NT2/D1 (cell line): ENCODE measurements at regions not wholly inside any gene's neighbourhood (a gene's known extent, or its start where the extent isn't known, plus 50 kb on each side); places are given as distances from the start of the nearest gene placed in this dataset.

ENCODE experiments used
- YY1 ChIP-seq: IDR thresholded peaks from 2 replicates; pipeline ENCODE4 v1.6.1; 2011; ENCODE audit not compliant: insufficient read length, insufficient read depth
- ZNF274 ChIP-seq: IDR thresholded peaks from 2 replicates; pipeline ENCODE4 v1.6.1; 2011; ENCODE audit warnings: mild to moderate bottlenecking, low read depth, low read length

DNA sequence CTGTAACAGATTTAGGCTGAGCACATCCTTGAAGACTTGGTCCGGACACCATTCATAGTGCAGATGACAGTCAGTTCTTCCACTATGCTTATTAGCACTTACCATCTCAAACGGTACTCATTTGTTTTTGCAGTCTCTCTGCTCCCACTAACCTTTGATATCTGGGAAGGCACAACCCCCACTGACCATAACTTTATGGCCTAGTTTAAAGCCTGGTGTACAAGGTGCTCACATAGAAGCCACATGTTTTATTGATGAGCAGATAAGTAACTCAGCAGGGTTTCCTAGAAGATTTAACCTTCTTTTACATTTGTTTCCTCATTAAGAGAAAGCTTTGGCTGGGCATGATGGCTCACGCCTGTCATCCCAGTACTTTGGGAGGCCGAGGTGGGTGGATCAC lies 119.3 kb upstream of the MAGI3 start:
- no peak for TF ChIP-seq YY1
- no peak for TF ChIP-seq ZNF274
